ENCODE measurements at regions not wholly inside any gene's neighbourhood (a gene's known extent, or its start where the extent isn't known, plus 50 kb on each side); places are given as distances from the start of the nearest gene placed in this dataset.

DNA sequence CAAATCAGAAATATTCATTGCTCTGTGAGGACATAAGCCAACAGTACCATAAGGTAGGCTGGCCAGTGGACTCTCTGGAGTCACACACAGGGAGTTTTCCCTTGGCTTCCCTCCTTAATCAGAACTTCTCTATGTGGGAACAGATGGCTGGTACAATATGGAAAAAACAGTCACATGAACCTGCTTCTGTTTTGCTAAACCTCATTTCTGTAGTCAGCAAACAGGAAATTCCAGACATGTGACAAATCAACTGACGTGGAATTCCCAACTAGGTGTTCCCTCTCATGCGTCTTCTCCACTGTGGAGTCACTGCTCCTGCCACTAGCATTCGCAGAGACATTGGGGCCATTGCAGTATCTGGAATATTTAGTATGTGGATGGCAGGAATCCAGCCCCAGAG is 617.6 kb downstream of the KIF4B start:
- intact Hi-C loops (cut with micrococcal nuclease): no loop called here
- H3K4me3 ChIP-seq (replicated peaks in 1 of 3; ENCODE audit: insufficient read depth in 1 of 3, low read depth in 1 of 3, low read length in 3 of 3): no peak overlapping the region
- CTCF ChIA-PET: no interaction called here
- H3K9ac ChIP-seq (replicated peaks; ENCODE audit: extremely low read depth, insufficient read depth, low read length): no peak overlapping the region
- no peaks in the 10 kb centered on the region for H3K36me3 ChIP-seq (ENCODE audit: control insufficient read depth in 2 of 2, extremely low read depth in 1 of 2, insufficient read depth in 2 of 2, low read length in 2 of 2)
- no peak for FAIRE-seq
- H4K20me1 ChIP-seq (replicated peaks; ENCODE audit: control insufficient read depth, extremely low read depth, insufficient read depth, low read length): no peaks in the 10 kb centered on the region
- H3K27ac ChIP-seq (ENCODE audit: insufficient read depth, low read depth, low read length): no peak overlapping the region
- no peaks in the 10 kb centered on the region for H3K27me3 ChIP-seq (ENCODE audit: control insufficient read depth in 2 of 2, insufficient read depth in 2 of 2, low read length in 2 of 2)
- H3K9me3 ChIP-seq (replicated peaks; ENCODE audit: control insufficient read depth, insufficient read depth, low read length): no peaks in the 10 kb centered on the region
- TF ChIP-seq FOS (IDR thresholded peaks at IDR 0.05; ENCODE audit: borderline replicate concordance, insufficient read depth, low read length): no peak
- TF ChIP-seq POLR2A (IDR thresholded peaks at IDR 0.05; ENCODE audit: low read depth, low read length): no peak
- TF ChIP-seq GATA2 (IDR thresholded peaks at IDR 0.05; ENCODE audit: insufficient read depth, insufficient read length, low read depth, low read length): no peak
- no peak for TF ChIP-seq MYC (IDR thresholded peaks at IDR 0.05; ENCODE audit: low read depth, low read length)
- TF ChIP-seq JUN (IDR thresholded peaks at IDR 0.05; ENCODE audit: borderline replicate concordance, insufficient read depth, insufficient read length, low read depth): no peak
- TF ChIP-seq, protein P1, sequence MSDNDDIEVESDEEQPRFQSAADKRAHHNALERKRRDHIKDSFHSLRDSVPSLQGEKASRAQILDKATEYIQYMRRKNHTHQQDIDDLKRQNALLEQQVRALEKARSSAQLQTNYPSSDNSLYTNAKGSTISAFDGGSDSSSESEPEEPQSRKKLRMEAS (IDR thresholded peaks at IDR 0.05; ENCODE audit: insufficient read depth, insufficient read length): no peak
- no peak for TF ChIP-seq EZH2 (IDR thresholded peaks at IDR 0.05; ENCODE audit: borderline replicate concordance, low read depth, low read length, severe bottlenecking)
- TF ChIP-seq, protein P2, sequence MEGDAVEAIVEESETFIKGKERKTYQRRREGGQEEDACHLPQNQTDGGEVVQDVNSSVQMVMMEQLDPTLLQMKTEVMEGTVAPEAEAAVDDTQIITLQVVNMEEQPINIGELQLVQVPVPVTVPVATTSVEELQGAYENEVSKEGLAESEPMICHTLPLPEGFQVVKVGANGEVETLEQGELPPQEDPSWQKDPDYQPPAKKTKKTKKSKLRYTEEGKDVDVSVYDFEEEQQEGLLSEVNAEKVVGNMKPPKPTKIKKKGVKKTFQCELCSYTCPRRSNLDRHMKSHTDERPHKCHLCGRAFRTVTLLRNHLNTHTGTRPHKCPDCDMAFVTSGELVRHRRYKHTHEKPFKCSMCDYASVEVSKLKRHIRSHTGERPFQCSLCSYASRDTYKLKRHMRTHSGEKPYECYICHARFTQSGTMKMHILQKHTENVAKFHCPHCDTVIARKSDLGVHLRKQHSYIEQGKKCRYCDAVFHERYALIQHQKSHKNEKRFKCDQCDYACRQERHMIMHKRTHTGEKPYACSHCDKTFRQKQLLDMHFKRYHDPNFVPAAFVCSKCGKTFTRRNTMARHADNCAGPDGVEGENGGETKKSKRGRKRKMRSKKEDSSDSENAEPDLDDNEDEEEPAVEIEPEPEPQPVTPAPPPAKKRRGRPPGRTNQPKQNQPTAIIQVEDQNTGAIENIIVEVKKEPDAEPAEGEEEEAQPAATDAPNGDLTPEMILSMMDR (IDR thresholded peaks at IDR 0.05; ENCODE audit: extremely low read depth in 1 of 2, insufficient read depth in 1 of 2, low read depth in 1 of 2, low read length in 2 of 2): no peak
- no TSS peak for BruUV-seq (replicated peaks)
- H3K4me1 ChIP-seq (ENCODE audit: control insufficient read depth, extremely low read depth, insufficient read depth, low read length): no peaks in the 10 kb centered on the region
- H3K9me1 ChIP-seq (replicated peaks; ENCODE audit: control insufficient read depth, extremely low read depth, insufficient read depth, low read length): no peaks in the 10 kb centered on the region
- H3K4me2 ChIP-seq (ENCODE audit: insufficient read depth, low read length): no peak overlapping the region
- H3K79me2 ChIP-seq (ENCODE audit: control insufficient read depth, insufficient read depth, low read length): no peaks in the 10 kb centered on the region
- no peak for DNase-seq (ENCODE audit: low read depth, low spot score)
- POLR2A ChIA-PET: no interaction called here
- dilution Hi-C loops (cut with MboI; ENCODE audit: extremely low pct_ligation_motif_present, low sequenced_read_pairs): no loop called here
- no peak overlapping the region for H2AFZ ChIP-seq (ENCODE audit: low read depth, low read length)

All from endothelial cell of umbilical vein (primary cell).